ENCODE measurements at regions not wholly inside any gene's neighbourhood (a gene's known extent, or its start where the extent isn't known, plus 50 kb on each side); places are given as distances from the start of the nearest gene placed in this dataset.

- no peak overlapping the region for H3K27ac ChIP-seq (ENCODE audit: low read depth, low read length, poor library complexity, severe bottlenecking)
- H3F3A ChIP-seq (ENCODE audit: insufficient read depth, low read length): no peaks in the 10 kb centered on the region
- no peak overlapping the region for H3K9ac ChIP-seq (ENCODE audit: low read length)
- H3K4me3 ChIP-seq (ENCODE audit: low read depth, low read length, poor library complexity, severe bottlenecking): no peak overlapping the region
- no peaks in the 10 kb centered on the region for H3K79me2 ChIP-seq (ENCODE audit: insufficient read depth, low read length)
- H3K36me3 ChIP-seq (ENCODE audit: insufficient read depth, low read length): no peaks in the 10 kb centered on the region
- no peaks in the 10 kb centered on the region for H3K27me3 ChIP-seq (ENCODE audit: insufficient read depth, low read length)
- H3K4me1 ChIP-seq (ENCODE audit: insufficient read depth, low read length, severe bottlenecking): peaks cover 5% of the 10 kb centered on the region
- no peaks in the 10 kb centered on the region for H4K20me1 ChIP-seq (ENCODE audit: insufficient read depth, low read length)
- H3K9me3 ChIP-seq (ENCODE audit: low read length): no peaks in the 10 kb centered on the region
- TF ChIP-seq CTCF (IDR thresholded peaks at IDR 0.05; ENCODE audit: low read length) (no peak), EZH2 (IDR thresholded peaks at IDR 0.05; ENCODE audit: borderline replicate concordance, low read length) (no peak)
- no peak overlapping the region for H2AFZ ChIP-seq (ENCODE audit: low read length)
- H3K9me2 ChIP-seq (ENCODE audit: low read depth, low read length): no peaks in the 10 kb centered on the region
- no peak overlapping the region for H3K4me2 ChIP-seq (ENCODE audit: low read length)
These were observed 88.6 kb upstream of the SPATA12 start for GRCh38 chr3:56971816-56972215.

GRCh38 chr3:56971261-56971660, 89.2 kb upstream of the SPATA12 start:
- H4K20me1 ChIP-seq (ENCODE audit: insufficient read depth, low read length): no peaks in the 10 kb centered on the region
- no peak overlapping the region for H3K4me3 ChIP-seq (ENCODE audit: low read depth, low read length, poor library complexity, severe bottlenecking)
- no peak overlapping the region for H2AFZ ChIP-seq (ENCODE audit: low read length)
- H3K9ac ChIP-seq (ENCODE audit: low read length): no peak overlapping the region
- no peaks in the 10 kb centered on the region for H3K9me3 ChIP-seq (ENCODE audit: low read length)
- TF ChIP-seq CTCF (IDR thresholded peaks at IDR 0.05; ENCODE audit: low read length) (no peak), EZH2 (IDR thresholded peaks at IDR 0.05; ENCODE audit: borderline replicate concordance, low read length) (no peak)
- peaks cover 5% of the 10 kb centered on the region for H3K4me1 ChIP-seq (ENCODE audit: insufficient read depth, low read length, severe bottlenecking)
- no peaks in the 10 kb centered on the region for H3K79me2 ChIP-seq (ENCODE audit: insufficient read depth, low read length)
- no peaks in the 10 kb centered on the region for H3F3A ChIP-seq (ENCODE audit: insufficient read depth, low read length)
- no peaks in the 10 kb centered on the region for H3K36me3 ChIP-seq (ENCODE audit: insufficient read depth, low read length)
- no peak overlapping the region for H3K4me2 ChIP-seq (ENCODE audit: low read length)
- H3K27me3 ChIP-seq (ENCODE audit: insufficient read depth, low read length): no peaks in the 10 kb centered on the region
- H3K9me2 ChIP-seq (ENCODE audit: low read depth, low read length): no peaks in the 10 kb centered on the region
- H3K27ac ChIP-seq (ENCODE audit: low read depth, low read length, poor library complexity, severe bottlenecking): no peak overlapping the region

- Histone ChIP-seq H2AFZ (ENCODE audit: low read length) (no peak overlapping the region), H3K27me3 (ENCODE audit: insufficient read depth, low read length) (no peaks in the 10 kb centered on the region), H3K4me3 (ENCODE audit: low read depth, low read length, poor library complexity, severe bottlenecking) (no peak overlapping the region), H3K9me2 (ENCODE audit: low read depth, low read length) (no peaks in the 10 kb centered on the region), H3K27ac (ENCODE audit: low read depth, low read length, poor library complexity, severe bottlenecking) (no peak overlapping the region), H3K4me1 (ENCODE audit: insufficient read depth, low read length, severe bottlenecking) (peaks cover 10% of the 10 kb centered on the region), H3K79me2 (ENCODE audit: insufficient read depth, low read length) (no peaks in the 10 kb centered on the region), H3K36me3 (ENCODE audit: insufficient read depth, low read length) (no peaks in the 10 kb centered on the region), H3K9ac (ENCODE audit: low read length) (no peak overlapping the region), H3K9me3 (ENCODE audit: low read length) (no peaks in the 10 kb centered on the region), H3K4me2 (ENCODE audit: low read length) (no peak overlapping the region), H4K20me1 (ENCODE audit: insufficient read depth, low read length) (no peaks in the 10 kb centered on the region), H3F3A (ENCODE audit: insufficient read depth, low read length) (no peaks in the 10 kb centered on the region)
- no peak for TF ChIP-seq EZH2 (IDR thresholded peaks at IDR 0.05; ENCODE audit: borderline replicate concordance, low read length)
- no peak for TF ChIP-seq CTCF (IDR thresholded peaks at IDR 0.05; ENCODE audit: low read length)
These were observed 90.0 kb upstream of the SPATA12 start for GRCh38 chr3:56970461-56970879.
